ENCODE measurements at regions not wholly inside any gene's neighbourhood (a gene's known extent, or its start where the extent isn't known, plus 50 kb on each side); places are given as distances from the start of the nearest gene placed in this dataset.

DNA sequence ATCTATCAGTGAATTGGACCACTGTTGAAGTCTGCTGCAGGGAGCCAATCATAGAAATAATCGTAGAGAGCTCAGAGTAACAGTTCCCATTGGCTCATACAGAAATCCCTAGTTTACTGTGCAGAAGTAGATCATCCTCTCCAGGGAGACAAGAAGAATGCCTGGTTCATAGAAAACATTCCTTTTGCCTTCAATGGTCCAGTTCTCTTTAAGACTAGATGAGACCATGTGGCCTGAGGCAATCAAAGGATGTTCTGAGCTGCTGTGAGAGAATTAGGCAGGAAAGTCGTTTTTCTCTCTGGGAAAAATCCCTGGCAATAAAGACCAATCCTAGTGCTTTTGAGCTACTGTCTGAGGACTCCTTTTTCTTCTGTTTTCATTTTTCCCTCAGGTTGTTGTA, 208.4 kb downstream of the CENPW start:
- Histone ChIP-seq H4K20me1 (ENCODE audit: insufficient read depth, low read length) (no peaks in the 10 kb centered on the region), H4K8ac (ENCODE audit: low read depth in 2 of 2, low read length in 2 of 2) (no peak overlapping the region), H4K5ac (ENCODE audit: low read depth, low read length) (no peak overlapping the region), H2AK5ac (ENCODE audit: low read depth, low read length) (no peak overlapping the region), H3K9me1 (ENCODE audit: insufficient read depth, low read length) (no peaks in the 10 kb centered on the region), H3K9ac (ENCODE audit: low read depth, low read length) (no peak overlapping the region), H2BK20ac (ENCODE audit: low read depth, low read length) (no peak overlapping the region), H3K4me2 (ENCODE audit: low read depth, low read length) (no peak overlapping the region), H3K56ac (ENCODE audit: extremely low read depth, insufficient read depth, low read length) (no peak overlapping the region), H2BK120ac (ENCODE audit: low read depth, low read length) (no peak overlapping the region), H3K23ac (ENCODE audit: low read depth, low read length) (no peak overlapping the region), H3K4me1 (ENCODE audit: control insufficient read depth, insufficient read depth, low read length) (no peaks in the 10 kb centered on the region), H3K14ac (replicated peaks; ENCODE audit: low read depth, low read length) (no peak overlapping the region), H4K91ac (ENCODE audit: insufficient read depth, low read depth, low read length) (no peak overlapping the region), H2AFZ (replicated peaks; ENCODE audit: low read length, poor library complexity) (no peak overlapping the region), H2BK15ac (ENCODE audit: low read depth, low read length) (no peak overlapping the region), H3K4me3 (ENCODE audit: insufficient read depth, low read depth, low read length) (no peak overlapping the region), H3K79me1 (ENCODE audit: low read depth in 1 of 2, low read length in 2 of 2) (no peaks in the 10 kb centered on the region), H3K27ac (ENCODE audit: insufficient read depth, low read length) (no peak overlapping the region), H3K36me3 (ENCODE audit: control insufficient read depth, insufficient read depth, low read length) (no peaks in the 10 kb centered on the region), H3K9me3 (ENCODE audit: control insufficient read depth, insufficient read depth, low read length) (no peaks in the 10 kb centered on the region), H2BK5ac (ENCODE audit: low read depth, low read length, poor library complexity, severe bottlenecking) (no peak overlapping the region), H3K18ac (ENCODE audit: low read depth, low read length) (no peak overlapping the region), H2AK9ac (replicated peaks; ENCODE audit: low read depth, low read length, poor library complexity) (no peak overlapping the region), H3K27me3 (ENCODE audit: control insufficient read depth, insufficient read depth, low read length) (no peaks in the 10 kb centered on the region), H3K4ac (ENCODE audit: low read depth, low read length) (no peak overlapping the region)
- dilution Hi-C loops (cut with HindIII; ENCODE audit: low sequenced_read_pairs, unreplicated experiment) (no loop called here), intact Hi-C loops (cut with micrococcal nuclease) (no loop called here), in situ Hi-C loops (cut with MboI; ENCODE audit: low sequenced_read_pairs) (no loop called here)
- CTCF ChIA-PET: no interaction called here
- ATAC-seq (ENCODE audit: low read depth) (no peak), DNase-seq (no peak)
- POLR2A ChIA-PET (ENCODE audit: unreplicated experiment): no interaction called here
- TF ChIP-seq CEBPB (IDR thresholded peaks at IDR 0.05; ENCODE audit: low read depth, low read length) (no peak), FOS (IDR thresholded peaks at IDR 0.05; ENCODE audit: low read depth, low read length) (no peak), MAFK (IDR thresholded peaks at IDR 0.05; ENCODE audit: low read depth, low read length) (no peak), MAZ (IDR thresholded peaks at IDR 0.05; ENCODE audit: borderline replicate concordance, low read depth, low read length) (no peak), NFE2L2 (IDR thresholded peaks at IDR 0.05; ENCODE audit: low read depth, low read length) (no peak), ELK1 (IDR thresholded peaks at IDR 0.05; ENCODE audit: borderline replicate concordance, low read depth, low read length) (no peak)
- TF ChIP-seq, protein P1, sequence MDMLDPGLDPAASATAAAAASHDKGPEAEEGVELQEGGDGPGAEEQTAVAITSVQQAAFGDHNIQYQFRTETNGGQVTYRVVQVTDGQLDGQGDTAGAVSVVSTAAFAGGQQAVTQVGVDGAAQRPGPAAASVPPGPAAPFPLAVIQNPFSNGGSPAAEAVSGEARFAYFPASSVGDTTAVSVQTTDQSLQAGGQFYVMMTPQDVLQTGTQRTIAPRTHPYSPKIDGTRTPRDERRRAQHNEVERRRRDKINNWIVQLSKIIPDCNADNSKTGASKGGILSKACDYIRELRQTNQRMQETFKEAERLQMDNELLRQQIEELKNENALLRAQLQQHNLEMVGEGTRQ (IDR thresholded peaks at IDR 0.05; ENCODE audit: low read depth, low read length): no peak
- no CpG with 5 or more reads among the region's 2 CpGs for WGBS, 2 experiments (ENCODE audit: extremely low coverage in 2 of 2, insufficient read length in 1 of 2)
- BruUV-seq (replicated peaks): no TSS peak
